HG02852 (cell line): ENCODE measurements at regions not wholly inside any gene's neighbourhood (a gene's known extent, or its start where the extent isn't known, plus 50 kb on each side); places are given as distances from the start of the nearest gene placed in this dataset.

Source experiments
- ATAC-seq: cut with Tn5 transposase; IDR thresholded peaks from one replicate; pipeline ENCODE4 v1.9.1; 2021; ENCODE audit warnings: mild to moderate bottlenecking, moderate library complexity; ENCODE audit not compliant: unreplicated experiment

- no peak for ATAC-seq
These were observed 197.2 kb upstream of the ANO3 start for GRCh38 chr11:26134481-26135355.

DNA sequence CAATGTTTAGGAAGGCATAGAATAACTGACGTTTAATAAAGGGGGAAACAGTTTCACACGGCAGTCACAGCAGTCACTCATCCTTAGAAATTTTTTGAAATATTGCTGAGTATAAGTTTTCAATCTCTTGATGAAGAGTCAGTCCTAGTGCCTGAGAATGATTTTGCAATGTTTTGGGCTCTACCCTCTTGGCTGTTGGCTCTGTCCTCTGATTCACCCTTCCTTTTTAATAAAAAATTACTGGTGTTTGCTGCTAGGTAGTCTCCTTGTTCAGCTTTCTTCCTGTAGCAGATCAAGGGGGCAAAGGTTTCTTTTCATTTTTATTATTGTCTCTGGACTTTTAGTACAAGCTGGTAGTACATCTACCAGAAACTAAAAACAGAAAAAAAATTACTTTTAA lies 194.3 kb upstream of the ANO3 start:
- ATAC-seq, result no peak

DNA sequence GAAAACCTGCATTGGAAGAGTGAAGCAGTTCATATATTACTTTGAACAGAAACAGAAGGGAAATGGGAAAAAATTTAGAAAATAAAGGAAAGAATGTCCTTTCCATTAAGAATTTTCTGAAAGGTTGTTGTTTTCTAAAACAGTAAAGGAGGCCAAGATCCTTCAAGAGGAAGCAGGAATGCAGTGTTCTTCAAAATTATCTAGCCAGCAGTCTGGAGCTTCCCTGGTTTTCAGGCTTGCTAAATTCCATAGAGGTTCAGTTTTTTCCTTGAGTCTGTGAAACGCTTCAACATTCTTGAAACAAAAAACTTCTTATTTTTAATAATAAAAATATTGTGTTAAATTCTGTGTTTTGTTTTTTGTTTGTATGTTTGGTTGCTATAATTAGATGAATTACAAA lies 189.0 kb upstream of the ANO3 start:
- no peak for ATAC-seq

DNA sequence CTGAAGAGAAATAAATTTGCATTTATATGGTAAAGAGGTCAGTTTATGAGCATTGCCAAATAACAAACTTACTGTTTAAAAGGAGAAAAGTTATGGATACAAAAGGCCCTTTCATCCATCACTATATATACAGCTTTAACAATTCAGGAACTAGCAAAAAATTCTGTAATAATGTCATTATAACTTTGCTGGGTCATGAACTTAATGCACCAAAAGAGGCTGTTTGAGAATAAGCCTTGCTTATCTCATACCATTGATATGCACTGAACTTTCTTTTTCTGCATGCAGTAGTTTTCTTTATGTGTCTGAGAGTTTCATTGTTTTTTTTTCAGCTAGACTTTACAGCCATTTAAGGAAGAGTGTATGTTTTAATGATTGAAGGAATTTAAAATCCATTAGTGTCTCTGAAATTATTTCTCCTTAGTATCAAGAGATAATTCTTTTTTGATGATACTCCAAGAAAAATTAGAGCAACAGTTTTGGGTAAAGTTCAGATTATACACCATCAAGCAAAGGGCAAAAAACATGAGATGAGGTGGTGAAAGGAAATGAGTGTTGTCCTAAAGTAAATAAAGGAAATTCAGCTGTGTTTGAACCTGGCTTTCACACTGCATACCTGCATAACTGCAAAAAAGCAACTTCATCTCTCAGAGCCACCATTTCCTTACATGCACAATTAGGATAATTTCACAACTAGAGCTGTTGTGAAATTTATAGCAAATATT lies 188.2 kb upstream of the ANO3 start:
- no peak for ATAC-seq

DNA sequence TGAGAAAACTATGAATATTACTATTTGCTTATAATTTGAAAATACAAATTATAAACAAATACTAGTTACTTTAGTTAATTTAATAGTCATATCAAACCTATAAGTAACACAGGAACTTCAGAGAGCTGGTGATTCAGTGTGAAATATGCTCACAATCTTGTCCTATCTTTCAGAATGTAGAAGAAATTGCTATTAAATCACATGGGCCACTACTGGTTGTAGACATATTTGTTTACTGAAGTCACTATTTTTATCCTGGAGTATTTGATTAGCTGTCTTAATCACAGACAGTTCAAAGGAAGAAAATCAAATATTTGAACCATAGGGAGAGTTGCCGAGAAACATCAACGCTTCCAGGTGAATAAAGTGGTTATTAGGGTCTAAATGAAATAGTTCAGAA lies 187.6 kb upstream of the ANO3 start:
- ATAC-seq, result no peak

DNA sequence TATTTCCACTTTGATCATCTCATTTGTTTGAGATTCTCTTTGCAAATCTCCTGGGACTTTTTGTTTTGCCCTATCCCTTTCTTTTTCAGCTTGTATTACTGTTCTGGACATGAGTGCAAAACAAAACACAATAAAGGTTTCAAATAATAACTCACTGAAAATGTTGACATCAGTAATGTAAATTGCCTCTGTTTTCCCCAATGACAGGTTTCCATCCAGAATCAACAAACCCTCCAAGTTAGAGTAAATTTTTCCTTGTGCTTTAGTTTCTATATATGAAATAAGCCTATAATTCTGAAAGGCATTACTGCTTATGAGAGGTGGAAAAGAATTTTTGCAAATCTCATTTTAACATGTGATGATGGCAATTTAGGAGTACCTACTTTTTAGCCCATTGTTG lies 187.0 kb upstream of the ANO3 start:
- no peak for ATAC-seq

DNA sequence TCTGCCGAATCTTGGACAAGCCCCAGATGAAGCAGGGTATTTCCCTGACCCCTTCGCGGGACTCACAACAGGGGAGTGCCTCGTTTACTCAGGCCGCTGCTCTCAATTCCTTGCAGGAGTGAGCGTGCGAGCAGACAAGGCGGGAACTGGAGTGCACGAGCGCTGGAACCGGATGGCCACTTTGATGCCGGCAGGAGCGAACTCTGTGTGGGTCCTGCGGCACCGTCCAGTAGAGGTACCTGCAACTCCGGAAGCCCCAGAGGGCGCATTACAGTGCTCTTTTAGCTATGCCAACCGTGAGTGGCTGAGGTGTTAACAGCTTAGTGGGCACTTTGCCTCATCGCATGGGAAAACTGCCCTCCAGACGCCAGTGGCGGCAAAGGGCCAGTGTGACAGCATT lies 182.3 kb upstream of the ANO3 start:
- no peak for ATAC-seq

- ATAC-seq, result no peak
These were observed 181.9 kb upstream of the ANO3 start for GRCh38 chr11:26150031-26150430.

DNA sequence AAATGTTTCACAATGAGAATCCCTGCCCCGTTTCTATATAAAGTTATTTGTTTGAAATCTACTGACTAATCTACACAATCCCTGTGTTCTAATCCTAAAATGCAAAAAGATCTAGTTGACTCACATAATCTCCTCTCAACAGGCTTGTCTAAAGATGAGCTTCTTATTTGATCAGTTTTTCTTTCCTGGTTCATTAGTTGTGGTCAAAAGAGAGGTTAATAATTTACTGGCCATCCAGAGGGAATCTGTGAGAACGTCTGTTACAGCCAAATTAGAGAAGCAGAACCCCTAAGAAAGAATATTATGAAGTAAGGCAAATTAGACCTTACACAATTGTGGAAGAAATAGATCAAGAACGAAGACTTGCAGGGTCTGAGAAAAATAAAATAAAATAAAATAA lies 173.7 kb upstream of the ANO3 start:
- no peak for ATAC-seq

DNA sequence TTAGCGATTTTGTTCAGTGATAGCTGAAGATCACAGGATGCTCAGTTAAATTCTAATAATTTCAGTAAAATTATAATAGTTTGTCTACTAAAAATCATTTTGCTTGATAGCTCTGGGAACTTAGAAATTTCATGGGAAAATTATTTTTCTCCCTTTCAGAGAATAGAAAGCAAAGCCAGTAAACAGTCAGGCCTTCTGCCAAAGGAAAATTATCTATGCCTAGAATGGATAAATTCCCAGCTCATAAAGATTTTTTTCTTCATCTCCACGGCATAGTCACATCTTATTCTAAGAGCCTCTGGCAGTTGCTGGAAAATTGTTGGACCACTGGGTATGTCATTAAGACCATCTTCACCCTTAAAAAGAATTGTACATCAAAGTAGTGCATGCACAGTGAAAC lies 169.6 kb upstream of the ANO3 start:
- no peak for ATAC-seq

GRCh38 chr11:26186389-26186788 lies 145.5 kb upstream of the ANO3 start:
- ATAC-seq, result no peak

DNA sequence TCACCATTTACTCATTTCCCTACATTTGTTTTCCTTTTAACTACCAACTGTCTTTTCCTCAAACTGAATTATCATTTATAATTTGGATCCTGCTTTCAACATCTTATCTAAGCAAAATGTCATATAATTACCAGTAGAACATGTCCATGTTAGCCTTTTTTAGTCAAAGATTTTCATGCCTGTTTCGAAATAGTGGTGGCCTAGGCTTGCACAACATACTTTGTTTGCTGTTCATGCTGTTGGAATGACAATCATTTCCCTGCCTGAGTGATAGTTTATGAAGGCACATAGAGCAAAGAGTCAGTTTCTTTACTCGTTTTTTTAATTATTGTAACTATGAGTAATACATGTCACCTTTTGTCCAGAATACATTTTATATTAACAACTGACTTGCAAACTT lies 144.3 kb upstream of the ANO3 start:
- no peak for ATAC-seq

GRCh38 chr11:26188554-26188953 lies 143.4 kb upstream of the ANO3 start:
- no peak for ATAC-seq

- no peak for ATAC-seq
These were observed 140.7 kb upstream of the ANO3 start for GRCh38 chr11:26191193-26191592.

GRCh38 chr11:26193694-26194365 lies 138.1 kb upstream of the ANO3 start:
- no peak for ATAC-seq

- no peak for ATAC-seq
These were observed 137.0 kb upstream of the ANO3 start for GRCh38 chr11:26194881-26195280.

DNA sequence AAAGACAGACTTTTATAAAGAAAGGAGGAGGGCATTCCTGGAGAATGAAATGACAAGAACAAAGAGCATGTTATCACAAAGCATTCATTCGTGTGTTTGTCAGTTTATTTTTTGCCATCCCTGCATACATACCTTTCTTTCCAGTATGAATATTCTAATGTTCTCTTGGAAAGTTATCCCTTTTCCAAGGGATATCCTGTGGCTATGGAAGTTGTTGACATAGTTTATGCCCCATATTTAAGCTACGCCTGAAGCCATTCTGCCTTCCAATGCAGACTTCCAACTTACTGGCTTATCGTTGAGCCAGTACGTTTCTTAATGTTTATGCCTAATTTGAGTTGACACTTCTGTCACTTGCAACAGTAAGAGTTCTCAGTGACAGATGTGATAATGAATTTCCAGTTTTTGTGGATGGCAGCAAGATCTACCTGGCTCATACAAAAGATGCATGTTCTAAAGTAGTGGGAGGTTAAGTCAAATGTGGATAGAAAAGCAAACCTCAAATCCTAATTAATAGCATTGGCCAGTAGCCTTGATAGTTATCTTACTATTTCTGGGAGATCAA lies 133.3 kb upstream of the ANO3 start:
- no peak for ATAC-seq

- ATAC-seq, result no peak
These were observed 132.4 kb upstream of the ANO3 start for GRCh38 chr11:26199331-26200095.

GRCh38 chr11:26201411-26201810 lies 130.5 kb upstream of the ANO3 start:
- ATAC-seq, result no peak

GRCh38 chr11:26202754-26203153 lies 129.2 kb upstream of the ANO3 start:
- ATAC-seq, result no peak

GRCh38 chr11:26204101-26204500 lies 127.8 kb upstream of the ANO3 start:
- no peak for ATAC-seq
